GM12875 (cell line): ENCODE measurements at regions not wholly inside any gene's neighbourhood (a gene's known extent, or its start where the extent isn't known, plus 50 kb on each side); places are given as distances from the start of the nearest gene placed in this dataset.

Experiments
- H3K4me3 ChIP-seq: one replicate; pipeline ENCODE4 v1.5.1; 2011; ENCODE audit warnings: low read depth, low read length, control low read depth
- TF ChIP-seq, protein P1 (sequence below): IDR thresholded peaks from 2 replicates; pipeline ENCODE4 v1.5.1; 2011; ENCODE audit warnings: low read depth, mild to moderate bottlenecking, control low read depth, inconsistent platforms, low read length, moderate library complexity, borderline replicate concordance; ENCODE audit not compliant: insufficient read depth

DNA sequence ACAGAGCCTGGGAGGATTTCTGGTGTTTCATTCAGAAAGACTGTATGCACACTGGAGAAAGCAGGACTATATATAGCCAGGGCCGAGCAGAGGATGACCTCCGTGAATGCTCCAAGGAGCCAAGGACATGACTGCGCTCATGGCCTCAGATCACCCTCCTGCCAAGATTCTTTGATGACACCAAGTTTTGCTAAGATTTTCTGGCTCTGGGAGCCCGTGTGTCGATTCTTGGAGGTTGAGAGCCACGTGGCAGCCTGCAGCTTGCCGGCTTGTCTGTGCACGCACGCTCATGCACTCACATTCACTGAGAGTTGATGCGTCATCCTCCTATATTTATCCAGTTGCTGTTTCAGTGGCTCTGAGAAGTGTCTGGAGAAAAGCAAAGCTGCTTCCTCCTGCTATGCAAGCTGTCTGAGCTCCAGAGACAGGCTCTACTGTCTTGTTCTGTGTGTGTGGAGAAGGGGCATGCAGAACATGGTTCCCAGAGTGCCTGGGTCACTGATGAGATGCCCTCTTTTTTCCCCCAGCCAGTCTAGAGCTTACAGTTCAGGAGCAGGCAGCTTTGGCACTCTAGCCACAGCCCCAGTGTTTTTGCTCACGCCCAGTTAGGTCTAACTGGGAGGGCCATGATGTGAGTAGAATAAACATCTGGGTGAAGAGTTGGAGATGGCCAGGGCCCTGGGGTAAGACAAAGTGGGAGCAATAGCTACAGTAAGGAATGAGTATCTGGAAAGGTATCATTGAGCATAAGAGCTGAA lies 64.9 kb upstream of the SCOC start:
- TF ChIP-seq, protein P1, sequence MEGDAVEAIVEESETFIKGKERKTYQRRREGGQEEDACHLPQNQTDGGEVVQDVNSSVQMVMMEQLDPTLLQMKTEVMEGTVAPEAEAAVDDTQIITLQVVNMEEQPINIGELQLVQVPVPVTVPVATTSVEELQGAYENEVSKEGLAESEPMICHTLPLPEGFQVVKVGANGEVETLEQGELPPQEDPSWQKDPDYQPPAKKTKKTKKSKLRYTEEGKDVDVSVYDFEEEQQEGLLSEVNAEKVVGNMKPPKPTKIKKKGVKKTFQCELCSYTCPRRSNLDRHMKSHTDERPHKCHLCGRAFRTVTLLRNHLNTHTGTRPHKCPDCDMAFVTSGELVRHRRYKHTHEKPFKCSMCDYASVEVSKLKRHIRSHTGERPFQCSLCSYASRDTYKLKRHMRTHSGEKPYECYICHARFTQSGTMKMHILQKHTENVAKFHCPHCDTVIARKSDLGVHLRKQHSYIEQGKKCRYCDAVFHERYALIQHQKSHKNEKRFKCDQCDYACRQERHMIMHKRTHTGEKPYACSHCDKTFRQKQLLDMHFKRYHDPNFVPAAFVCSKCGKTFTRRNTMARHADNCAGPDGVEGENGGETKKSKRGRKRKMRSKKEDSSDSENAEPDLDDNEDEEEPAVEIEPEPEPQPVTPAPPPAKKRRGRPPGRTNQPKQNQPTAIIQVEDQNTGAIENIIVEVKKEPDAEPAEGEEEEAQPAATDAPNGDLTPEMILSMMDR, result no peak
- no peak overlapping the region for H3K4me3 ChIP-seq

DNA sequence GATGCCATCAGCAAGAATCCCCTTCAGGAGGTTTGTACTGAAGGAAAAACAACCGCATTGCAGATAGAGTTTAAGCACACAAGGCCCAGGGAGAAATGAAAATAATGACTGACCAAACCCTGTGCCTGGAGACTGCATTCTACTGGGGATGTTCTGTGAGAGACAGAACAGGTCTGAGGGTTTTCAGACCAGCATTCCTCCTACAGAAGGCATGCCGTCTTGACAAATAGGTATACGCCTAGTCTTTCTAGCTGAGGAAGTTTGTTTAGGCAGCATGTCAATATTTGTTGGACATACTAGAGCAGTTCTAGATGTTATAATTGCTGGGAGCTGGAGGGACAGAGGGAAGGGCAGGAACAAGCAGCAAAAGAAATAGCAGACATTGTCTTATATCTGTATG lies 68.4 kb upstream of the SCOC start:
- no peak overlapping the region for H3K4me3 ChIP-seq
- TF ChIP-seq, protein P1, result no peak

GRCh38 chr4:140304346-140304745 lies 69.1 kb upstream of the SCOC start:
- H3K4me3 ChIP-seq, result no peak overlapping the region
- TF ChIP-seq, protein P1, result no peak

DNA sequence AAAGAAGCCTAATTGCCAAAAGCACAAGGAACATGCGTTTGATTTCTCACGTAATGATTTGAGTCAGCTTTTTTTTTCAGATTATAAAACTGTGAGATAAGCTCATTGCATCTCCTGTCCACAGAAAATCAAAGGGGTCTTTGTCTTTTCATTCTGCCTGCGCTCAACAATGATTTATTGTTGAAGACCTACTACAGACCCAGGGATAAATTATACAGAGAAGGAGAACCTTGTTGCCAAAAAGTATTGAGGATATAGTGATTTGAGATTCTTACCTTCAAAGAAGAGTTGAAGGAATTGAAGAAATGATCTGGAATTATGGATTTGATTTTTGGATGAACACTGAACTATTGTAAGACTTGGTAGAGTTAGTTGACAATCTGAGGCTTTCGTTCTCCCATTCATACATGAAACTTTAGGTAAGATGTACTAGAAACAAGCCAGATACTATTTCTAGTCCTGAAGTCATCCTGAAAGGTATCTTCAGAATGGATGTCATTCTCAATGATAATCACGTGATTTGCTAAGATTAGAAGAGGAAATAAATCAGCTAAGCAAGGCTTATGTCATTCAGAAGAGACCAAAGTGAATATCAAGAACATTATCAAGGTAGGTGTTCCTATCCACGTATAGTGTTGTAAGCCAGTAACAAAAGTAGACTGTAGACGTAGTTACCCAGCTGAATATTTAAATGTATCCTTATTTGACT lies 71.1 kb upstream of the SCOC start:
- TF ChIP-seq, protein P1, result no peak
- no peak overlapping the region for H3K4me3 ChIP-seq

DNA sequence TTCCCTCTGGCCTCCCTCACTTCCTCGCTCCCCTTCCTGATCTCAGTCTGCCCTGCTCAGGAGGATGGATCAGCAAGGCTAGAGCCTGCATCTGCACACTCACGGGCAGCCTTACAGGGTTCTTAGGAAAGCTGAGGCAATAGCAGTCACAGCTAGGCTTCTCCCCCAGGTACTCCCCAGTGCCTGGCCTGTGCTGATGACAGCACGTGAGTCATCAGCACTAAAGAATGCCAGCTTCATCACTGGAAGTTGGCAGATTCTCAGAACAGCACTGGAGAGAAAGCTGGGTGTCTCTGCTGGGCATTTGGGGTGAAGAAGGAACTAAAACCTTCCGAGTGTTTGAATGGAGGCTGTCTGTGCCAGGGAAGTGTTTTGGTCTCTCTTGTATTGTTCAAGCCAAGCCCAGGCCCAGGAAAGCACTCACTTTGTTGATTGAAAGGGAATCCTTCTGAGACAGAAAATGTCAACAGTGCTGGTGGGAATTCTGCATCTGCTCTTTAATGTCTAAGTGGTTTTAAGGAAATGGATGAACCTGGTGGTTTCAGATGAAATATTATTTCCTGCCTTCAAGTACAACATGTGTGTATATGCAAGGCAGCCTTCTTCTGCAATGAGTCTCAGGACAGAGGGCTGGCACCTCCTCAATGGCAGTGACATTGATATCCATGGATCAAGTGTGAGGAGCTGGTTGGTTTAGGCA lies 73.0 kb upstream of the SCOC start:
- TF ChIP-seq, protein P1, result no peak

GRCh38 chr4:140298001-140298400 lies 75.4 kb upstream of the SCOC start:
- no peak overlapping the region for H3K4me3 ChIP-seq
- TF ChIP-seq, protein P1, result no peak

More for the DNA sequence above, 73.0 kb upstream of the SCOC start:
- H3K4me3 ChIP-seq, result no peak overlapping the region

DNA sequence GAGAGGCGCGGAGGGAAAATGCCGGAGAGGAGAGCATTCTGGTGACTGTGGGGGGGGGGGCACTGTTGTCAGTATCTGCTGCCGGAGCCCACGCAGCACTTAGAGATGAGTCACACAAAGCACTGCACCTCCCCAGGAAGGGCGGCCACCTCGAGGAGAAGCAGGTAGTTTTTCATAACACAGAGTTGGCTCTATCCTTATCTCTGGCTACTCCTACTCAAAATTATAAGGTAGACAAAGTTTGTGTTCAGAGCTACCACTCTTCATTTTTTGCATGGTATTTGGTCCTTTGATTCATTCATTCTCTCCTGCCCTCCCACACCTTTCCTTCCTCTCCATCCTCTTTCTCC lies 76.2 kb upstream of the SCOC start:
- TF ChIP-seq, protein P1, result no peak
- H3K4me3 ChIP-seq, result no peak overlapping the region
